Lower leg skin (tissue), 3 donors: ENCODE measurements at regions not wholly inside any gene's neighbourhood (a gene's known extent, or its start where the extent isn't known, plus 50 kb on each side); places are given as distances from the start of the nearest gene placed in this dataset.
"Not testable (repeated sequence)": the region's sequence is repeated elsewhere in the genome, so short reads cannot be mapped to it uniquely, and the experiment has no call there.

ENCODE experiments used
- CTCF ChIP-seq, 3 donors: fragments of 450-650 bp; IDR thresholded peaks; one replicate each; pipeline ENCODE4 v1.5.1; 2016; ENCODE audit warnings: antibody characterized with exemption in 3 of 3, mild to moderate bottlenecking in 3 of 3, moderate library complexity in 2 of 3
- POLR2A ChIP-seq, 2 donors: fragments of 450-650 bp; IDR thresholded peaks; one replicate each; pipeline ENCODE4 v1.6.1; 2016 to 2017; ENCODE audit warnings: antibody characterized with exemption in 2 of 2, mild to moderate bottlenecking in 1 of 2, moderate library complexity in 1 of 2

GRCh38 chr2:89287084-89287483 lies 595.6 kb downstream of the RPIA start:
- TF ChIP-seq POLR2A, CTCF (IDR thresholded peaks at IDR 0.05): not testable (repeated sequence)
